ENCODE measurements at regions not wholly inside any gene's neighbourhood (a gene's known extent, or its start where the extent isn't known, plus 50 kb on each side); places are given as distances from the start of the nearest gene placed in this dataset.

GRCh38 chr6:130771741-130772140 lies 55.5 kb upstream of the SMLR1 start:
- no peak for DNase-seq

GRCh38 chr6:130773860-130774259 lies 53.3 kb upstream of the SMLR1 start:
- no peak for DNase-seq

GRCh38 chr6:130775411-130776012 lies 51.7 kb upstream of the SMLR1 start:
- no peak for DNase-seq

GRCh38 chr6:130776287-130776925 lies 50.8 kb upstream of the SMLR1 start:
- DNase-seq, result no peak

Data from stimulated activated CD4-positive, alpha-beta T cell treated with anti-CD3 and anti-CD28 coated beads, Interleukin-1b, Interleukin-23, amount 100 ng/mL, for 48 hours (primary cell).